Transverse colon (tissue), 3 donors: ENCODE measurements at regions not wholly inside any gene's neighbourhood (a gene's known extent, or its start where the extent isn't known, plus 50 kb on each side); places are given as distances from the start of the nearest gene placed in this dataset.
"Not testable (repeated sequence)": the region's sequence is repeated elsewhere in the genome, so short reads cannot be mapped to it uniquely, and the experiment has no call there.

Experiments
- EP300 ChIP-seq: sonication (generic); formaldehyde crosslinking; IDR thresholded peaks from one replicate; pipeline ENCODE4 v1.6.1; 2017; ENCODE audit warnings: antibody characterized with exemption, low read depth
- TF ChIP-seq, protein P1 (sequence below), 5 experiments: fragments of 200-600 bp in 3 of 5; fragments of 450-650 bp in 2 of 5; sonication (generic) in 3 of 5; IDR thresholded peaks; 1 replicate in 2 of 5; 2 replicates in 3 of 5; pipeline ENCODE4 v1.5.1; 2016 to 2017; ENCODE audit warnings: antibody characterized with exemption in 5 of 5, inconsistent platforms in 3 of 5, mild to moderate bottlenecking in 2 of 5, moderate library complexity in 1 of 5

DNA sequence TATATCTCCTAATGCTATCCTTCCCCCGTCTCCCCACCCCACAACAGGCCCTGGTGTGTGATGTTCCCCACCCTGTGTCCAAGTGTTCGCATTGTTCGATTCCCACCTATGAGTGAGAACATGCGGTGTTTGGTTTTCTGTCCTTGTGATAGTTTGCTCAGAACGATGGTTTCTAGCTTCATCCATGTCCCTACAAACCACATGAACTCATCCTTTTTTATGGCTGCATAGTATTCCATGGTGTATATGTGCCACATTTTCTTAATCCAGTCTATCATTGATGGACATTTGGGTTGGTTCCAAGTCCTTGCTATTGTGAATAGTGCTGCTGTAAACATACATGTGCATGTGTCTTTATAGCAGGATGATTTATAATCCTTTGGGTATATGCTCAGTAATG is 79.1 kb upstream of the NAA35 start:
- TF ChIP-seq, protein P1, sequence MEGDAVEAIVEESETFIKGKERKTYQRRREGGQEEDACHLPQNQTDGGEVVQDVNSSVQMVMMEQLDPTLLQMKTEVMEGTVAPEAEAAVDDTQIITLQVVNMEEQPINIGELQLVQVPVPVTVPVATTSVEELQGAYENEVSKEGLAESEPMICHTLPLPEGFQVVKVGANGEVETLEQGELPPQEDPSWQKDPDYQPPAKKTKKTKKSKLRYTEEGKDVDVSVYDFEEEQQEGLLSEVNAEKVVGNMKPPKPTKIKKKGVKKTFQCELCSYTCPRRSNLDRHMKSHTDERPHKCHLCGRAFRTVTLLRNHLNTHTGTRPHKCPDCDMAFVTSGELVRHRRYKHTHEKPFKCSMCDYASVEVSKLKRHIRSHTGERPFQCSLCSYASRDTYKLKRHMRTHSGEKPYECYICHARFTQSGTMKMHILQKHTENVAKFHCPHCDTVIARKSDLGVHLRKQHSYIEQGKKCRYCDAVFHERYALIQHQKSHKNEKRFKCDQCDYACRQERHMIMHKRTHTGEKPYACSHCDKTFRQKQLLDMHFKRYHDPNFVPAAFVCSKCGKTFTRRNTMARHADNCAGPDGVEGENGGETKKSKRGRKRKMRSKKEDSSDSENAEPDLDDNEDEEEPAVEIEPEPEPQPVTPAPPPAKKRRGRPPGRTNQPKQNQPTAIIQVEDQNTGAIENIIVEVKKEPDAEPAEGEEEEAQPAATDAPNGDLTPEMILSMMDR (IDR thresholded peaks at IDR 0.05), result not testable (repeated sequence)
- TF ChIP-seq EP300, result not testable (repeated sequence)
